GM13977 (cell line): ENCODE measurements at regions not wholly inside any gene's neighbourhood (a gene's known extent, or its start where the extent isn't known, plus 50 kb on each side); places are given as distances from the start of the nearest gene placed in this dataset.
"Not testable (repeated sequence)": the region's sequence is repeated elsewhere in the genome, so short reads cannot be mapped to it uniquely, and the experiment has no call there.

ENCODE experiments used
- DNase-seq: peaks from one replicate; pipeline ENCODE4 v3.0.0; 2012; ENCODE audit warnings: low spot score
- in situ Hi-C: fragments of 300-500 bp; cut with MboI; formaldehyde crosslinking; loops from one replicate; pipeline ENCODE4 v1.12.0; 2022; ENCODE audit warnings: low sequenced_read_pairs, low pct_unique_long_range_greater_than_20kb, mixed read lengths, inconsistent platforms; ENCODE audit not compliant: unreplicated experiment
- TF ChIP-seq, protein P1 (sequence below): IDR thresholded peaks from 2 replicates; pipeline ENCODE4 v1.5.1; 2012; ENCODE audit warnings: mild to moderate bottlenecking, control low read depth; ENCODE audit not compliant: insufficient read depth; ENCODE audit errors: extremely low read depth, missing control alignments

DNA sequence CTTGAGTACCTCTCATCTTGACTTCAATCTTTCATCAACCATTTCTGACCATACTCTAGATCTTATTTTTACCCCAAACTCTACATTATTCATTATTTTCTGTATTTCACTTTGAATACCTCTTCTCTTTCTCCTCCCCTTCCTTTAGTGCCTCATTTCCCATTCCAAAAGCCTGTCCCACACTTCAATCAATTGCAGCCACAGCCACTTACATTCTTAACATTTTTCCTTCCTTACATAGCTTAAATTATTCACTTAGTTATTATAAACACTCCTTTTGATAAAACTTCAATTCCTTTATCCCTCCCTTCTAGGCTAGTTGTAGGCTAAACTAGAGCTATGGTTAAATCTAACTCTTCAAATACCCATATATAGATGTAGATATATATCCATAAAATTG is 344.0 kb downstream of the PRR16 start:
- in situ Hi-C loops = no loop called here
- no peak for DNase-seq
- TF ChIP-seq, protein P1, sequence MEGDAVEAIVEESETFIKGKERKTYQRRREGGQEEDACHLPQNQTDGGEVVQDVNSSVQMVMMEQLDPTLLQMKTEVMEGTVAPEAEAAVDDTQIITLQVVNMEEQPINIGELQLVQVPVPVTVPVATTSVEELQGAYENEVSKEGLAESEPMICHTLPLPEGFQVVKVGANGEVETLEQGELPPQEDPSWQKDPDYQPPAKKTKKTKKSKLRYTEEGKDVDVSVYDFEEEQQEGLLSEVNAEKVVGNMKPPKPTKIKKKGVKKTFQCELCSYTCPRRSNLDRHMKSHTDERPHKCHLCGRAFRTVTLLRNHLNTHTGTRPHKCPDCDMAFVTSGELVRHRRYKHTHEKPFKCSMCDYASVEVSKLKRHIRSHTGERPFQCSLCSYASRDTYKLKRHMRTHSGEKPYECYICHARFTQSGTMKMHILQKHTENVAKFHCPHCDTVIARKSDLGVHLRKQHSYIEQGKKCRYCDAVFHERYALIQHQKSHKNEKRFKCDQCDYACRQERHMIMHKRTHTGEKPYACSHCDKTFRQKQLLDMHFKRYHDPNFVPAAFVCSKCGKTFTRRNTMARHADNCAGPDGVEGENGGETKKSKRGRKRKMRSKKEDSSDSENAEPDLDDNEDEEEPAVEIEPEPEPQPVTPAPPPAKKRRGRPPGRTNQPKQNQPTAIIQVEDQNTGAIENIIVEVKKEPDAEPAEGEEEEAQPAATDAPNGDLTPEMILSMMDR = no peak

DNA sequence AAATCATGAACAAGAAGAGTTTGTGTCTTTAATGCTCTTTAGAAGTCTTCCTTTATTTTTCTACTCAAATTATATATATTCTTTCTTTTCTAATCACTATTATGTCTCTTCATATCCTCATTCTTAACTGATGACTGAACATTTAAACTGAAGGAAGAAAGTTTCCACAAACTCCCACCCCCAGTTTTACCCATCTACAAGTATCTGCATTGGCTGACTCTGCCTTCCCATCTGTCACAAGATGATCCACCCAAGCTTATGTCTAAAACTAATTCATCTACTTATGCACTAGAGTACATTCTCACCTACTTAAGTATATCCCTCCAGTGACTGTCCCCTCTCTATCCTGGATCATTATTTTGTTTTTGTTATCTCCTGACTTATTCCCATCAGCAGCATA is 344.5 kb downstream of the PRR16 start:
- DNase-seq = no peak
- TF ChIP-seq, protein P1 = no peak
- in situ Hi-C loops = no loop called here

DNA sequence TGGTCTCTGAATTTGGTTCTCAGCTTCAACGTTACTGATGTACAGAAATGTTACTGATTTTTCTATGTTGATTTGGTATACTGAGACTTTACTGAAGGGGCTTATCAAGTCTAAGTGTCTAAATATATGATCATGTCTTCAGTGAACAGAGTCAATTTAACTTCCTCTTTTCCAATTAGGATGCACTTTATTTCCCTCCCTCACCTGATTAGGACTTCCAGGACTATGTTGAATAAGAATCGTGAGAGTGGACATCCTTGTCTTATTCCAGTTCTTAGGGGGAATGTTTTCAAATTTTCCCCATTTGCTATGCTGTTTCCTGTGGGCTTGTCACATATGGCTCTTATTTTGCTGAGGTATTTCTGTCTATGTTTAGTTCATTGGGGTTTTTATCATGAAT is 349.5 kb downstream of the PRR16 start:
- TF ChIP-seq, protein P1 = no peak
- no peak for DNase-seq
- in situ Hi-C loops = no loop called here

DNA sequence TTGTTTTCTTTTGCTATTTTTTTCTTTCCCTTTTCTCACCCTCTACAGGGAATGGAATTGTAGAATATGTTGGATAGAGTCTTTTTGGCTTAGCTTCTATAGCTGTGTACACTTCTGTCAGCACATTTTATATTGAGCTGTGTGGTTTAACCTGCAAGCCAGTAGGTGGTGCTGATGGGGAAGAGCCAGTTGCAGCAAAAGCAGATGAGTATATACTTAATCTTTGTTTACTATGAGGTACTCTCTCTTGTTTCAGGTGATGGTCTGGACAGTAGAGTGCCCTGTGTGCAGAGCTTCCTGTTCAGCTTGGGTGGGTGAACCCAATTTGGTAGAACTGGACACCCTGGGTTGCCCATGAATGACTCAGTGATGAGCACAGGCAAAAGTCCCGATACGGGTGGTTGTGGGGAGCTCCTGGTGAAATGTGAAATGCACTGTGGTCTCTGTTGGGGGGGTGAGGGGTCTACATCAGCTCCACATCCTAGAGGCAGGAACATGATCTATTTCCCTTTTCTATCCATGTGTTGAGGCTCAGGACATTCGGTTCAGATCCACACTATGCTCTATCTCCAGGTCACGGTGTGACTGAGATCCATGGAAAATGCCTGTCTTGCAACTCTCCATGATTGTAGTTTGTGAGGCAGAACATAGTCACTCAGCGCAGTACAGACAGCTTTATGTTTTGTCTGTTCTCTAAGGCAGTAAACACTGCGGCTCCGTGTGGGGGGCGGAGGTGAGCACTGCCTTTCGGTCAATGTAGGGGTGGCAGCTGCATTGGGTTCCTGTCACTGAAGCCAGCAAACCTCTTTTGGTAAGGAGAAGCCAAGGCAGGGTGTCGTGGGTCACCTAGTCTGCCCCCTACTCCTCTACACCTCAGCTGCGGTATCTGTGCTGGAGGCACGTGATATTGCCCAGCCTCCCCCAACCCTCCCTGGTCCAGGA is 353.2 kb downstream of the PRR16 start:
- TF ChIP-seq, protein P1 = peak; percentile 29
- no peak for DNase-seq
- in situ Hi-C loops = no loop called here

DNA sequence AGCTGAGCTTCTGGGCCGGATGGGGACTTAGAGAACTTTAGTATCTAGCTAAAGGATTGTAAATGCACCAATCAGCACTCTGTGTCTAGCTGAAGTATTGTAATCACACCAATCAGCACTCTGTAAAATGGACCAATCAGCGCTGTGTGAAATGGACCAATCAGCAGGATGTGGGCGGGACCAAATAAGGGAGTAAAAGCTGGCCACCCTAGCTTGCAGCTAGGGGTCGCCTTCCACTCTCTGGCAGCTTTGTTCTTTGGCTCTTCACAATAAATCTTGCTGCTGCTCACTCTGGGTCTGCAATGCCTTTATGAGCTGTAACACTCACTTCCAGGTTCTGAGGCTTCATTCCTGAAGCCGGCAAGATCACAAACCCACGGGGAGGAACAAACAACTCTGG is 354.0 kb downstream of the PRR16 start:
- in situ Hi-C loops = no loop called here
- DNase-seq = no peak

DNA sequence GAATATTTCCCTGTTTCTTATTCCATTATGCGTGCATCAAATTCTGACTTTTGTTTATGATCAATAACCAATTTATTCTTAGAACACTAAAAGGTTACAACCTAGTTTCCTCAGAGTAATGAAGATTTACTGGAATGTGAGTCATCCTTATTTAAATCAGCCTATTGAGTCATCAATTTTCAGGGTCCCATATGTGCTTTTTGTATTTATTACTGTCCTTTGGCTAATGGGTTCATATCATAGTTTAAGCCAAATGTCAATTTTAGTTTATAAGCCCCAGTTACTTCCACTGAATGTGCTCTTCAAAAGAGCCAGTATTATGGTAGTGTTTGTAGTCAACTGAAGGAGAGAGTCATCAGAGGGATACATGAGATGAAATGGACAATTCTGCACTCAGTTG is 359.2 kb downstream of the PRR16 start:
- no peak for DNase-seq
- TF ChIP-seq, protein P1 = no peak
- in situ Hi-C loops = no loop called here

More for the DNA sequence above, 354.0 kb downstream of the PRR16 start:
- TF ChIP-seq, protein P1 = no peak

DNA sequence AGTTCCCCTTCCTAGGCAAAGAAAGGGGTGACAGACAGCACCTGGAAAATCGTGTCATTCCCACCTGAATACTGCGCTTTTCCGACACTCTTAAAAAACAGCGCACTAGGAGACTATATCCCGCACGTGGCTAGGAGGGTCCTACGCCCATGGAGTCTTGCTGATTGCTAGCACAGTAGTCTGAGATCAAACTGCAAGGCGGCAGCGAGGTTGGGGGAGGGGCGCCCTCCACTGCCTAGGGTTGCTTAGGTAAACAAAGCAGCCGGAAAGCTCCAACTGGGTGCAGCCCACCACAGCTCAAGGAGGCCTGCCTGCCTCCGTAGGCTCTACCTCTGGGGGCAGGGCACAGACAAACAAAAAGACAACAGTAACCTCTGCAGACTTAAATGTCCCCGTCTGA is 367.5 kb downstream of the PRR16 start:
- in situ Hi-C loops, DNase-seq: not testable (repeated sequence)
